Ovary (tissue), 7 donors: ENCODE measurements at regions not wholly inside any gene's neighbourhood (a gene's known extent, or its start where the extent isn't known, plus 50 kb on each side); places are given as distances from the start of the nearest gene placed in this dataset.

ENCODE experiments used
- DNase-seq, 5 donors: peaks; one replicate each; pipeline ENCODE4 v3.0.0-alpha.2; 2019 to 2020
- H3K27ac ChIP-seq, 2 donors: fragments of 200-600 bp; one replicate each; pipeline versions ENCODE4 v1.5.1 to v1.8.0; 2019 to 2022
- H3K27me3 ChIP-seq: fragments of 200-600 bp; one replicate; pipeline ENCODE4 v1.8.0; 2022
- H3K36me3 ChIP-seq: fragments of 200-600 bp; sonication (generic); one replicate; pipeline ENCODE4 v1.5.1; 2019
- H3K4me1 ChIP-seq: one replicate; pipeline ENCODE4 v1.8.1; 2013; ENCODE audit warnings: mild to moderate bottlenecking, moderate library complexity; ENCODE audit not compliant: insufficient read depth
- H3K4me3 ChIP-seq: fragments of 200-600 bp; sonication (generic); one replicate; pipeline ENCODE4 v1.5.1; 2017
- H3K9me3 ChIP-seq, 2 donors: fragments of 200-600 bp in 1 of 2; sonication (generic) in 1 of 2; one replicate each; pipeline versions ENCODE4 v1.5.1 to v1.8.1; 2013 to 2019; ENCODE audit warnings: mild to moderate bottlenecking in 1 of 2, moderate library complexity in 1 of 2
- EP300 ChIP-seq: sonication (generic); formaldehyde crosslinking; IDR thresholded peaks from one replicate; pipeline ENCODE4 v1.6.1; 2017; ENCODE audit warnings: antibody characterized with exemption
- POLR2A ChIP-seq: fragments of 450-650 bp; IDR thresholded peaks from one replicate; pipeline ENCODE4 v1.6.1; 2017; ENCODE audit warnings: antibody characterized with exemption, mild to moderate bottlenecking, moderate library complexity
- WGBS, 3 donors: extraction: QIAGEN DNeasy Blood & Tissue Kit in 1 of 3; methylation state at CpG; one replicate each; pipeline versions ENCODE4 v1.1.5 to v1.1.7; 2013 to 2017; 5-methylcytosine and 5-hydroxymethylcytosine counted together
- intact Hi-C, 4 donors: fragments of 100-400 bp; cut with DNase I; formaldehyde crosslinking; loops; one replicate each; pipeline versions ENCODE4 v1.11.0 to v1.15.1; 2022 to 2023
- TF ChIP-seq, protein P1 (sequence below), 3 donors: fragments of 450-650 bp in 2 of 3; fragments of 200-600 bp in 1 of 3; IDR thresholded peaks; one replicate each; pipeline versions ENCODE4 v1.5.1 to v1.8.0; 2016 to 2022; ENCODE audit warnings: antibody characterized with exemption in 3 of 3, mild to moderate bottlenecking in 1 of 3
- donor health status: DM: no; HTN: no; CAD: no; lungs with moderate emphysema.
- donor health status: DM: no; HTN: no; CAD: no.
- donor health status: Bipolar disorder and iron deficiency.
- donor health status: DM: no; HTN: no; CAD: no.
- donor health status: DM: yes; HTN: yes; CAD: no.

DNA sequence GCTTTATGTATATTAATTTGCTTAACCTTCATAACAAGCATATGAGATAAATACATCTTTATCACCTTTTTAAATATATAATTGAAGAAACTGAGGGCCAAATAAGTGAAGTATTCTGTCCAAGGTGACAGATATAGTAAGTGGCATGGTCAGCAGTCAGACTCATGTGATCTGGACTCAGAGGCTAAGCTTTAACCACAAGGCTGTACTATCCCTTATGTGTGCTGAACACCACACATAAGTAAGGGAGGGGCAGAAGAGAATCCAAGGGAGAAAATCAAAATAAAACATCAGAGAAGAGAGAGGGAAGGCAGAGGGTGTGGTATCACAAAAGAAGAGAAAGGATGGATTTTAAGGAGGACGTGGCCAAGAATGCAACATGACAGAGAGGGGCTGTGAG, 348.4 kb downstream of the EFNB2 start:
- Histone ChIP-seq H3K27ac (no peak overlapping the region), H3K27me3 (no peaks in the 10 kb centered on the region), H3K4me3 (no peak overlapping the region), H3K4me1 (no peaks in the 10 kb centered on the region), H3K9me3 (no peaks in the 10 kb centered on the region), H3K36me3 (no peaks in the 10 kb centered on the region)
- WGBS, 3 donors: 85 to 88% (median 86%) methylated on average over 1 of the region's 1 CpG
- intact Hi-C loops: no loop called here
- TF ChIP-seq, protein P1, sequence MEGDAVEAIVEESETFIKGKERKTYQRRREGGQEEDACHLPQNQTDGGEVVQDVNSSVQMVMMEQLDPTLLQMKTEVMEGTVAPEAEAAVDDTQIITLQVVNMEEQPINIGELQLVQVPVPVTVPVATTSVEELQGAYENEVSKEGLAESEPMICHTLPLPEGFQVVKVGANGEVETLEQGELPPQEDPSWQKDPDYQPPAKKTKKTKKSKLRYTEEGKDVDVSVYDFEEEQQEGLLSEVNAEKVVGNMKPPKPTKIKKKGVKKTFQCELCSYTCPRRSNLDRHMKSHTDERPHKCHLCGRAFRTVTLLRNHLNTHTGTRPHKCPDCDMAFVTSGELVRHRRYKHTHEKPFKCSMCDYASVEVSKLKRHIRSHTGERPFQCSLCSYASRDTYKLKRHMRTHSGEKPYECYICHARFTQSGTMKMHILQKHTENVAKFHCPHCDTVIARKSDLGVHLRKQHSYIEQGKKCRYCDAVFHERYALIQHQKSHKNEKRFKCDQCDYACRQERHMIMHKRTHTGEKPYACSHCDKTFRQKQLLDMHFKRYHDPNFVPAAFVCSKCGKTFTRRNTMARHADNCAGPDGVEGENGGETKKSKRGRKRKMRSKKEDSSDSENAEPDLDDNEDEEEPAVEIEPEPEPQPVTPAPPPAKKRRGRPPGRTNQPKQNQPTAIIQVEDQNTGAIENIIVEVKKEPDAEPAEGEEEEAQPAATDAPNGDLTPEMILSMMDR (IDR thresholded peaks at IDR 0.05): no peak
- no peak for TF ChIP-seq EP300
- TF ChIP-seq POLR2A: no peak
- no peak for DNase-seq

DNA sequence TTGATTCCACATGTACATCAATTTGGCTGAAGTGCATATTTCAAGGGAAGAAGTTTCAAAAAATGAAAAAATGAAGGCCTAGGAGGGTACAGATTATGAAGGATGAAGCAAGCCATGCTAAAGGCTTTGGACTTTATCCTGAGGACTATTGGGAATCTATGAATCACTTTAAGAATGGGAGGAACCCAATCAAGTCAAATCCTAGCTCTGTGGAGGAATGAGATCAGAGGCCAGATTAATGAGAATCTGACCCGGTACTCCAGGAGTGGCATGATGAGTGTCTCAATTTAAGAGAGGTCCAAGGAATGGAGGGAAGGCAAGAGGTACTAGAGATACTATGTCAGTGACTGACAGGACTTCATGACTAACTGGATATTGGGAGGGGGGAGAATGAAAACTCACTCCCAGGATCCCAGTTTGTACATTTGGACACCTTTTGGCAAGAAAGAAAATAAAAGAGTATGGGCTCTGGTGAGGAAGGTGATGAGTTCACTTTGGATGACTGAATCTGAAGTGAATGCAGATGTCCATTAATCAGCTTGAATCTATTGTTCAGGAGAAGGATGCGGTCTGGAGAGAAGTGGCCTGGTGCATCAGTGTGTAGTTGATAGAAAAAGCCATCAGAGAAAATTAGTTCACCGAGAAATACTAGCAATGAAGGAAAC, 349.0 kb downstream of the EFNB2 start:
- no peaks in the 10 kb centered on the region for H3K4me1 ChIP-seq
- 76 to 91% (median 90%) methylated on average over 3 of the region's 3 CpGs for WGBS, 3 donors
- TF ChIP-seq POLR2A: no peak
- TF ChIP-seq, protein P1 (IDR thresholded peaks at IDR 0.05): no peak
- TF ChIP-seq EP300: no peak
- no peak for DNase-seq
- no peaks in the 10 kb centered on the region for H3K36me3 ChIP-seq
- H3K27me3 ChIP-seq: no peaks in the 10 kb centered on the region
- H3K4me3 ChIP-seq: no peak overlapping the region
- no peak overlapping the region for H3K27ac ChIP-seq
- H3K9me3 ChIP-seq: no peaks in the 10 kb centered on the region
- intact Hi-C loops: no loop called here

DNA sequence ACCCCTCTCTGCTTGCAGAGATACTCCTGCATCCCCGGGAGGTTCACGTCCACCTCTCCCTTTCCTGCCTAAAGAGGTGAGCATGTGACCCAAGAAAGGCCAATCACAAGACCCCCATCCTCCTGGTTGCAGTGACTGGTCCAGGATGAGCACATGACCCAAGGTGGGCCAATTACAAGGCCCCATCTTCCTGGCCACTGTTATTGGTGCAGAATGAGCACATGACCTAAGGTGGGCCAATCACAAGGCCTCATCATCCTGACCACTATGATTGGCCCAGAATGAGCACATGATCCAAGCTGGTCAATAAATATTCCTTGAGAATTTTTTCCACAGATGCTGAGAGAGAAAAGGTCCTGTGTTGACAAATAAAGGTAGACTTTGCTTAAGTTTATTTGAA, 350.7 kb downstream of the EFNB2 start:
- WGBS, 3 donors: 77 to 91% (median 83%) methylated on average over 2 of the region's 2 CpGs
- no peak overlapping the region for H3K27ac ChIP-seq
- TF ChIP-seq, protein P1 (IDR thresholded peaks at IDR 0.05): no peak
- TF ChIP-seq POLR2A (no peak), EP300 (no peak)
- no peaks in the 10 kb centered on the region for H3K27me3 ChIP-seq
- intact Hi-C loops: no loop called here
- DNase-seq: no peak
- no peaks in the 10 kb centered on the region for H3K36me3 ChIP-seq
- H3K4me3 ChIP-seq: no peak overlapping the region
- no peaks in the 10 kb centered on the region for H3K4me1 ChIP-seq
- no peaks in the 10 kb centered on the region for H3K9me3 ChIP-seq

DNA sequence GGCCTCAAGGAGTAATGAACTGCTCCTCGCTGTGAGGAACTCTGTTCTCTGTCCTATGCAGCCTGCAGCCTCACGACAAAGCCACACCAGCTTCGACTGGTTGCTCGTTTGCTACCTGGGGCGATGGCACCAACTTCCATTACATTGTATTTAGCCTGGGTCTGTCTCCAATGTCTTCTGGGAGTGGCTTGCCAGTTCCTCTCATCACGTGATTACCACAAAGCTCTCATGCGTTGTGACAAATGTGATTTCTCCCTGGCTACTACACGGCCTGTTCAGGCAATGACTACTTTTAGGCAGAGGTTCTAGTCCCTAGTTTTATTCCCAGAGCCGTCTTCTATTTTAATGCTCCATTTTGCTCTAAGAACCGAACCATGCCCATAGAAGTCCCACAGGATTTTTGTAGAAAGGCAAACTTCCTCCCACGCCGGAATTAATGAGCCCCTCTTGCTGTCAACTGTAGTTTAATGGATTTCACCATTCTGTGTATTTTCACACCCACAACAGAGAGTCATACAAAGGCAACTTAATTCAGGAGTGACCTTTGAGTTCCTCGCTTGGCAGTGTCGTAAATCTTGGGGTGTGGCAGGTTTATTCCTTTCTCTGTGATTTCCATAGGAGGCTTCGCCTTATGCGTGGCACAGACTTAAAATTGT, 351.9 kb downstream of the EFNB2 start:
- TF ChIP-seq, protein P1 (IDR thresholded peaks at IDR 0.05): no peak
- no peak for TF ChIP-seq EP300
- H3K27ac ChIP-seq: no peak overlapping the region
- H3K4me3 ChIP-seq: no peak overlapping the region
- no peaks in the 10 kb centered on the region for H3K9me3 ChIP-seq
- no peaks in the 10 kb centered on the region for H3K27me3 ChIP-seq
- 70 to 74% (median 70%) methylated on average over 16 of the region's 16 CpGs for WGBS, 3 donors
- H3K36me3 ChIP-seq: no peaks in the 10 kb centered on the region
- no peak for DNase-seq
- no peaks in the 10 kb centered on the region for H3K4me1 ChIP-seq
- intact Hi-C loops: no loop called here
